NCI-H524 (cell line): ENCODE measurements at regions not wholly inside any gene's neighbourhood (a gene's known extent, or its start where the extent isn't known, plus 50 kb on each side); places are given as distances from the start of the nearest gene placed in this dataset.
"Not testable (repeated sequence)": the region's sequence is repeated elsewhere in the genome, so short reads cannot be mapped to it uniquely, and the experiment has no call there.

Source experiments
- DNase-seq, 2 experiments: peaks; one replicate each; lab custom pipeline; 2025; lab: John Stamatoyannopoulos, UW

DNA sequence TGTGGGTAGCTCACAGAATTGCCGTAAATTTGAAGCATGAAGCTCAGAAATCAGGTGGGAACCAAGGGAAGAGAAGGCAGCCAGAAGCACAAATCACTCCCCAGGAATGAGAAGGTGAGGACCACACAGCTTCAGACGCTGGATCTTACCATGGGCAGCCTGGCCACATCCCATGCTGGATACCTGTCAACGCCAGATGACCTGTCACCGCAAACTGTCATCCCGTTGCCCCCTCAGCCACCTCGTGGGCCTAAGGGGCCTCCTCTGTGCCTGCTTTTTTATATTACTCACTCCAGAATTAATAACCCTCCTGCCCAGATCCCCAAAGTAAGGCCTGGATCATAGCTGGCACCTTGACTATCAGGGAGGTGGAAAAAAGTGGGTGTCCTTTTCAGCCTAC, 82.3 kb upstream of the KCNK12 start:
- DNase-seq, result no peak

DNA sequence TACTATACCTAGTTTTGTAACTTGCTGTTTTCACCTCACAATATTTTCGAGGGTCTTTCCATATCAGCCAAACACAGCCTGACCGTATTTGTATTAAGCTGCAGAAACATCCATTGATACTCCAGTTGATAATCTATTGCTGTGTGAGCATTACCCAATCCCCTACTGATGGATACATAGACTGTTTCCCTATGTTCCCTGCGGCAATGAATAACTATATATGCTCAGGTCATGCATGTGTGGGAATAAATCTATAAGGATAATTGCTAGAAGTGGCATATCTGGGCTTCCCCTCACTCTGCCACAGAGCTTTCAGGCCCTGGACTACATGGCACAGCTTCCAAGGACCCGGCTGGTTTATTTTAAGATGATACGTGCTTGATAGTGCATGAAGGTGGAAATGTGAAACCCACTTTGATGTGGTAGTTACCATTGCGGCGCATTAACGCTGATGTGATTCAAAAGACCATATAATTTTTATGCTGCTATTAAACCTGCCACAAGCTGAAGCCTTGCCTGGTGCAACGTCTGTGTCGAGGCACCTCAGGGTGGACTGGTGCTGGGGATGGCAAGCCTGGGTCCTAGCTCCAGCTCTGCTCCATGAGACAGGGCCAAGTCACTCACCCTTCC, 81.4 kb upstream of the KCNK12 start:
- no peak for DNase-seq

DNA sequence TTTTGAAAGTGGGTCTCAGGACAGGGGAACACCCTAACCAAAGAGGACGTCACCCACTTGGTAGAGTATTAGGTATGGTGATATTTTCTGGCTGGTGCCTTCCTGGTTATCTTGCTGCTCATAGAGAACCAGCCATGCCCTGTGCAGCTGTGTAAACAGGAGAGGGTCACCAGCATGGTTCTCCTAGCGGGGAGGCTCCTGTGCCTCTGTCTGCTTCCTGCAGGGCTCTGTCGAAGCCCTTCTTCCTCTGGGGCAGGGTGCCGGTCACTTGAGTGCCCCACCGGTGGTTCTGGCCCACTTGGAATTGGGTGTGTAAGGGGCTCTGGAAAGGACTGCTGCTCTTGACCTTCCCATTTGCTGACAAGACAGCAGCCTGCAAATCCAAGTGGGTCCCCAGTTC, 80.5 kb upstream of the KCNK12 start:
- DNase-seq, result no peak

DNA sequence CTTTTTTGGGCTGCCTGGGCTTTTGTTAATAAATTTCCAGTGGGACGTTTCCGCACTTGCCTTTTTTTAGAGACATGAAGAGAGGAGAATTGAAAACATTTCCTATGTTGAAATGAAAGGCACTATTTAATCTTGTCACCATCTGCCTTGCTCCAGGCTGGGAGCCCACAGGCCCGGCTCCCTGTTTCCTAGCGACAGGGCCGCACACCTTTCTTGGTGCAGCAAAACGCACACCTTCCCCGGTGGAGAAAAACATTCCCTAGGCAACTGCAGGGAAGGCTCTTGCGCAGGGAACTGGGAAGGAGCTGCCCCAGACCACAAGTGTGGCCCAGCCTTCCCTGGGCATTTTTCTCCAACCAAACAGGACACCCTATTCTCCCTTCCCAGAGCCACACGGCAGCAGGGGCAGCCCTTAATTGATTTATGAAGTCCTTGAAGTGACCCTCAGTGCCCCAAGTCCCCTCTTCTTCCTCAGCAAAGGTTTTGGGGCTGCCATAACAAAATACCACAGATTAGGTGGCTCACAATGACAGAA, 79.3 kb upstream of the KCNK12 start:
- DNase-seq, result peak in 1 of 2 experiments; percentile 19

DNA sequence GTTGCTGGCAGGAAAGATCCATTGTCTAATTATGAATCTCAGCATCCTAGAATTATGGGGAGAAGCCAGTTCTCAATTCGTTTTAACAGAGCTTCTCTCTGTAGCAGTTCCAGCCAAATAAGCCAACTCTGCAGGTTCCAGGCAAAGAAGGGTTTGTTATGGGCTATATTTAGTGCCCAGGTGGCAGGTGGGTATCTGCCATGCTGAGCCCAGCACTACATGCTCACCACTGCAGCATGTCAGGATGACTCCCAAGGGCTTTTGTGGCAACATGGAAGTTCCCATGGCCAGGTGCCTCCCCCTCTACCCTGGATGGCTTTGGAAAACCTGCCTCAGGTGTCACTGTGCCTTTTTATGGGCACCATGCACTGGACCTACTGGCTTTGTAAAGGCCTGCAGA, 74.5 kb upstream of the KCNK12 start:
- DNase-seq, result no peak

DNA sequence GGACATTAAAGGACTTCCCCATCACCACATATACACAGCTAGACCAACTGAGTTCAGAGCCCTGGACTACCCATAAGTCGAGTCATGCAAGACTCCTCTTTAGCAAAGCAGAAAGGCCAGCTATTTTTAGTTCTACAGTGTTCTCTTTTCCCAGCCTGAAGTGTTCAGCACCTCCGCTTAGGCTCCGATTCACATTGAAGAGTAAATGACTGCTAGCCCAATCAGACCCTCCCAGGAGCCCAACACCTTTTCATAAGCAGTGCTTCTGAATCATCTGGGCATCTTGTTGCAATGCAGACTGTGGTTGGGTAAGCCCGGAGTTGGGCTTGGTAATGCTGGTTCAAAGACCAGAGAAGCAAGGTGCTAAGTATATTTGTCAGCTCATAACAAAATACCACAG, 73.6 kb upstream of the KCNK12 start:
- no peak for DNase-seq

DNA sequence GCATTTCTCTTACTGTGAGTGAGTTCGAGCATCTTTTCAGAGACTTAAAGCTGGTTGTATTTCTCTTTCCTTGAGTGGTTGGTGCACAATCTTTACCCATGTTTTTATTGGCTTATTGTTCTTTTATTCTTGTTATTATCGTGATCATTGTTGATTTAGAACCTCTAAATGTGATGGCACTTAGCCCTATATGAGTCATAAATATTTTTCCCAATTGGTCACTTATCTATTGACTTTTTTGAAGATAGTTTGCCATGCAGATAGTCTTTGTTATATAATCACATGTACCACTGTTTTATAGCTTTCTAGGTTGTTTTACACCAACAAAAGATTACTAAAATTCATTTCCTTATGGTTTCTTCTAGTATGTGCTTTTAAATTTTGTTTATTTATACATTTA, 70.6 kb upstream of the KCNK12 start:
- DNase-seq, result no peak

DNA sequence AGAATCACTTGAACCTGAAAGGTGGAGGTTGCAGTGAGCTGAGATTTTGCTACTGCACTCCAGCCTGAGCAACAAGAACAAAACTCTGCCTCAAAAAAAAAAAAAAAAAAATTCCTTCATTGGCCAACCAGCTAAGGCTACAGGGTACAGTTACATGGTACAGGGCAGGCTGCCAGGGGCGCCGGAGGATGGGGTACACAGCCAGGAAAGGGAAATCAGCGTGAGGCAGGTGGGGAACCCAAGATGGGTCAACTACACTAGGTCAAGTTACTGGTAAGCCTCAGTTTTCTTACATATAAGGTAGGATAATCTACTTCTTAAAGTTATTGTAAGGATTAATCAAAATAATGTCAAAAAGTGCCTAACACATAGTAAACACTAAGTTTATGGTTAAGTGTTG, 69.6 kb upstream of the KCNK12 start:
- DNase-seq, result no peak

DNA sequence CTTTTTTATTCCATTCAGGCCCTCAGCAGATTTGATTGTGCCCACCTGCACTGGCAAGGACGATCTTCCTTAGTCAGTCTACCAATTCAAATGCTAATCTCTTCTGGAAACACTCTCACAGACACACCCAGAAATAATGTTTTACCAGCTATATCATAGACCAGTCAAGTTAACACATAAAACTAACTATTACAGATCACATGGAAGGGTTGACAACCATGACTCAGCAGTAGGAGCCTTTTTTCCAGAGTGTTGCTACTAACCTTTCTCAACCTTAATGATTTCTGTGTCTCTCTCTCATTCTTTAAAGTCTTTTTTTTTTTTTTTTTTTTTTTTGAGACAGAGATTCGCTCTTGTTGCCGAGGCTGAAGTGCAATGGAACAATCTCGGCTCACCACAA, 68.7 kb upstream of the KCNK12 start:
- DNase-seq, result no peak

DNA sequence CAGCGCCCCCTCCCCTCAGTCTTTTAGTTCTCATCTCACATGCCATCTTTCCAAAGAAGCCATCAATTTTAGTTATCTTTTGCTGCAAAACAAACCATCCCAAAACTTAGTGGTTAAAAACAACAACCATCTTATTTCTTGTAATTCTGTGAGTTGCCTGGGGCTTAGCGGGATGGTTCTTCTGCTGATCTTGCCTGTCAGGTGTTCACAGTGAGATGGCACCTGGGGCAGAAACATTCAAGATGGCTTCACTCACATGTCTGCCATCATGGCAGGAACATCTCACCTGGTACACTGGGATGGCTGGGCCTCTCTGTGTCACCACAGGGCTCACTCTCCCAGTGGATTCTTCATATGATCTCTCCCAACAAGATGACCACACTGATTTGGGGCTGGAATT, 67.6 kb upstream of the KCNK12 start:
- no peak for DNase-seq

DNA sequence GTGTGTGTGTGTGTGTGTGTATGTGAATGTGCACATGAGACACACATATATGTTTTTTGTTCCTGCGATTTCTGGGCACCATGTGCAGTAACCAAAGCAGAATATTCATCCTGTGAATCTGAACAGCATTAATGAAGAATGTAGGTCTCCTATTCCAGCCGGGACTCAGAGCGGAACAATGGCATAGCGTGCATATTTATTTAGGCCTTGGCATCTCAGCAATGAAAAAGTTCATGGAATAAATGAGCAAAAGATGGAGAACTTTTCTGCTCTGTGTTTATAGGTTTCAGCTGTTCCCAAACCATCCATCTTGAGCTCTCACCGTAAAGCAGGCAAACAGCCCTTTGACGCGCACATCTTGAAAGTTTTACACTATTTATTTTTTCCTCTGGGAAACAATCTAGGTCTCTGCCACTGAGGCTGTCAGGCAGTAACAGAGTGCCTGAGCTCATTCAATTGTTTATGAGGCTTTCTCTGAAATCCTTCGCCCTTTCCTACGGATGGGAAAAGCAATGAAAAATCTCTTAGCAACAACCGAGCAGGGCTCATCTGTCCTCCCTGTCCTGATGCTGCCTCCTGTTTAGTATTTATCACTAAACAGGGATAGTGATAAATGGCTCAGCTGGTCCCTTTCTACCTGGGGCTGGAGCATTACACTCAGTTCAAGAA, 65.9 kb upstream of the KCNK12 start:
- no peak for DNase-seq

DNA sequence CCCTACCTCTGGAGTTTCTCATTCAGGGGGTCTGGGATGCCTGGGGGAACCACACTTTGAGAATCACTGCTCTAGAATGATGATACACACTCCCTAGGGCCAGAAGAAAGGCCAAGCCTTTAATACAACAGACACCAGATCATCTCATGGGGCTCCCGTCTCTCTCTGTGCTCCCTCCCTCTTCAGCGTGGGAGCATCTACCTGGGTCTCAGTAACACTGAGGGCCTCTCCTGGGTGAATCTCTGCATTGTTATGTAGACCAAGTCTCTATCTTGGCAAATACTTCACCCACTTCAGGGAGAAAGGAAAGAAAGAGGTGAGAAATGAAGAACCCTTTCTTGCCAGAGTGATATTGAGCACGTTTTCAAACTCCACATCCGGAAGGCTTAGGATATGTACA, 65.4 kb upstream of the KCNK12 start:
- DNase-seq, result no peak

DNA sequence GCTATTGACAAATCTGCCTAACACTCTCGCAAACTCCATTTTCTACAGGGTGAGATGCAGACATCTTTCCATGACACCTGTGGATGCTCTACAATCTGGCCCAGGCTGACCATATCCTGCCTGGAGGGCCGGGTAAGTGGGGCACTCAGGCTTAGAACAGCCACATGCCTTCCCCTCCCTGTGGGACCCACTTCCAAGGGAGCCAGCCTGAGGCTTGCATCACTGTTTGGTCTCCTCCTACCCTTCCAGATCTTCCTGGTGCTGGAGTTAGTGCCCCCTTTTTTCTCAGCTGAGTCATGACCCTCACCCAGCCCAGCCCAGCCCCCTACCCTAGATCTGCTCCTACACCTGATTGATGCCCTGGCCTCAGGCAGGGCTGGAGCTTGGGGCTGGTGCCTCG, 62.0 kb upstream of the KCNK12 start:
- DNase-seq, result no peak

DNA sequence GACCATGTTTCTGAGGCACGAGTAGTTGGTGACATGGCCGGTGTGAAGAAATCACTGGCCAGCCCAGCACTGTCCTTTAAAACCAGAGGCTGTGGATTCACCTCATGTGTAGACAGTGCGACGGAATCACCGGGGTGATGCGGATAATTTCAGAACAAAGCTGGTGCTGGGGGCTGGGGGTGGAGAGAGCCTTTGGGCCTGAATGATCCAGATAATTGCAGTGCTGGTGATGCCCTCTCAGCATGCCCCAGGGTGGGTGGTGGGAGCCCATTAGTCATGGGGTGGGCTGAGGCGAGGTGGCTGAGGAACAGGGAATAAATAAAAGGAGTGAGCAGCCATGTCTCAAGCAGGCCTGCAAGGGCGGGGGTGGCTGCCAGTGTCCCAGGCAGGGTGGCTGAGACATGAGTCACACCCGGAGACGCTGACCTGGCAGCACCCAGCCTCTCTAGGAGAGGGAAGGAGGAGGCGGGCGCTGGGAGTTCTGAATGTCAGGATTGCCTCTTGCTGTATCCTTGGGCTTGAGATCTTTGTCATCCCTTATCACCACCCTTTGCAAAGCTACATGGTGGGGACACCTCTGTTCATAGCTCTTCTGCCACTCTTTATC, 61.1 kb upstream of the KCNK12 start:
- no peak for DNase-seq

DNA sequence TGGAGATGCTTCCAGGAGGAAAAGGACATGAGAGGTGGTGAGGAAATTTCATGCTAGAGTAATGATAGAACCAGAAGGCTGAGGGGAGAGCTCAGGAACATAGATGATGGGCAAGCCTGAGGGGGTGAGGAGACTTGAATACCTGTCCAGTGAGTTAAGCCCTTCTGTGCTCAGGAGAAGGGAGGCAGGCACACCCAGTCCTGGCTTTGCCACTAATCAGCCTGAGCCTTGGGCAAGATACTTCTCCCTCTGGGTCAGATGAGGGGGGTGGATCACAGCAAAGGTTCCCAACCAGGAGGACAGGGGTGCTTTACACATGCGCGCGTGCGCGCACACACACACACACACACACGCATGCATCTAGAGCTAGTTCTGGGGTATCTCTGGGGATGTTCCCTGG, 60.5 kb upstream of the KCNK12 start:
- DNase-seq, result no peak

DNA sequence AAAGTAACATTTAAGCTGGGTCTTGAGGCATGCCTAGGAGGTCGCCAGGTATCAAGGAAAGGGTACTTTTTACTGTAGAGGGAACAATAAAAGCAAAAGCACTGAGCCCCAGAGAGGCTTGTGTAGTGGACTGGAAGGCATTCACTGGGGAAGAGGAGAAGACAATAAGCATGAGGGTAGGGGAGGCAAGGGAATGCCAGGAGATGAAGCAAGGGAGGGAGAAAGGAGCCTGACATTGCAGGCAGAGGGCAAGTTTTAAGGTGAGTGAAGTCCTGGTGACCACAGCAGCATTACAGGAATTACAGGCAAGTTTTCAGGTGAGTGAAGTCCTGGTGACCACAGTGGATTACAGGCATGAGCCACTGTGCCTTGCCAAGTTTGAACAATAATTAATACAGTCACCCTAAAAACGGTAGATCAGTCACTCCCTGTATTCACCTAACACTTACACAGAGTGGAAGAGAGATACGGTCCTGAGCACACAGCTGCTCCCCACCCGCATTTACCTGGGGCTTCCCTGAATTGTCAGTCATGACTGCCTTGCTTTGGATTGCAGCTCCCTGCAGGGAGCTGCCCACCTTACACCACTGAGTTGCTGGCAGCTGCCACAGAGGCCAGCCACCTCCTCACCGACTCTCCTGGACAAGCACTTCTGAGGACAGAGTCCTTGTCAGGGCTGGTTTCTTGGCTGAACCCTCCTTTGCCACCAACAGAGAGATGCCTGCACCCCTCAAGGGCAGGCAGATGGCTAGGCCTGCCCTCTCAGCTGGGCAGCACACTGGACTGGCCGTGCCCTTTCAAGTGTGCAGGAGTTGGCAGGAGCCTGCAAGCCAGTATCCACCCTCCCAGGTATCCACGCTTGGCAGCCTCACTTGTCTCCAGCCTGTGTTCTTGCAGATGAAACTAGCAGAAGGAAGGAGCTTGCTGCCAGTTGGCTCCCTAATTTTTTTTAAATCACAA, 59.0 kb upstream of the KCNK12 start:
- no peak for DNase-seq

DNA sequence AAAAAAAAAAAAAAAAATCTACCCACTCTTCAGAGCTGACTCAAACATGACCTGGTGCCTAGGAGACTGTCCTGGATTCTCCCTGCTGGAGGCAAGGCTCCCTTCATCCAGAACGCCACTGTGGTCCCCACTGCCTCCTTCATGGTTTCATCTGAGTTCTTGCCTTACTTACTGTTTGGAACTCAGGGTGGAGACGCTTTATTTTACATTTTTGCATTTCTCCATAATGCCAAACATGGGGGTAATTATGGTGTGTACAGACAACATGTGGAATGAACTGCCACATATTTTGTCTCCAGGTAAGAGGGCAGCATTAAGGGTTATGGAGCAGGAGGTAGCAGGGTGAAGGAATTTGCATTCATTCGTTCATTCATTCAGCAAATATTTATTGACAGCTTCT, 58.1 kb upstream of the KCNK12 start:
- DNase-seq, result no peak

DNA sequence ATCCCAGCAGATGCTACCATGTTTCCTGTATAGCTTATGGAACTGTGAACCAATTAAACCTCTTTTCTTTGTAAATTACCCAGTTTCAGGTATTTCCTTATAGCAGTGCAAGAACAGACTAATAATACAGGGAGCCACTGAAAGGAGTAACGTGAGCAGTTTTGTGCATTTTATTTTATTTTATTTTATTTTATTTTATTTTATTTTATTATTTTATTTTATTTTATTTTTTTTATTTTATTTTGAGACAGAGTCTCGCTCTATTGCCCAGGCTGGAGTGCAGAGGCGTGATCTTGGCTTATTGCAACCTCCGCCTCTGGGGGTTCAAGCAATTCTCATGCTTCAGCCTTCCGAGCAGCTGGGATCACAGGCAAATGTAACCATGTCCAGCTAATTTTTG, 55.9 kb upstream of the KCNK12 start:
- DNase-seq, result no peak

DNA sequence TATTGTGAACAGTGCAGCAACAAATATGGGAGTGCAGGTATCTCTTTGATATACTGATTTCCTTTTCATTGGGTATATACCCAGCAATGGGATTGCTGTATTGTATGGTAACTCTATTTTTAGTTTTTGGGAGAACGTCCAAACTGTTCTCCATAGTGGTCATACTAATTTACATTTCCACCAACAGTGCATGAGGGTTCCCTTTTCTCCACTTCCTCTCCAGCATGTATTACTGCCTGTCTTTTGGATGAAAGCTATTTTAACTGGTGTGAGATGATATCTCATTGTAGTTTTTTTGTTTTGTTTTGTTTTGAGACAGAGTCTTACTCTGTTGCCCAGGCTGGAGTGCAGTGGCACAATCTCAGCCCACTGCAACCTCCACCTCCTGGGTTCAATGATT, 52.4 kb upstream of the KCNK12 start:
- DNase-seq, result not testable (repeated sequence)

DNA sequence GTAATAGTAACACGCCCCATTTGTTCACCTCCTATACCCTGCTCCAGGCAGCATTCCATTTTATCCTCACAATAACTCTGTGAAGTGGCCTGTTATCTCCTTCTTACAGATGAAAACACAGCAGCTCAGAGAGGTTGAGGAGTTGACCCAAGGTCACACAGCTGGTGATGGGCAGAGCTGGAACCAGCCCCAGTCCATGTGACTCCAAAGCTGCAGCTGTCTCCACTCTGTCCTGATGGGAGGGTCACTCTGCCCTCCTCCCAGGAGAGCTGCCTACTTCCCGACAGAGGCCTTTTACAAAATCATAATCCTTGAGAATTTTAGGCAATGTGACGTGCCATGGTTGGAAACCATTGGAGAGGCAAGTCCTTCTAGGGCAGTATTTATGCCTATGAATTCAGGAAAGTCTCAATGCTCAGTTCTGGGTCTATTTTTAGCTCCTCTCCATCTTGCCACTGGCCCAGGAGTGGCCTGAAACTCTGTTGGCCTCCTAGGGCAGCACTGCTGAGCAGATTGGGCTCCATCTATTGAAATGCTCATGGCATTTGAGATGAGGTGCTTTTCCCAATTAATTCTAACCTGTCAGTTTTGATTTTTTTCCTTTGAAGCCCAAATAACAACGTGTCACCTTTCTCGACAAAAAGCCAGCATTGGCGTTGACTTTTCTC, 50.1 kb upstream of the KCNK12 start:
- no peak for DNase-seq
